ENCODE measurements at regions not wholly inside any gene's neighbourhood (a gene's known extent, or its start where the extent isn't known, plus 50 kb on each side); places are given as distances from the start of the nearest gene placed in this dataset.

- Histone ChIP-seq H3K9me3 (replicated peaks; ENCODE audit: control insufficient read depth, insufficient read depth, low read depth, low read length) (no peaks in the 10 kb centered on the region), H3K4me2 (ENCODE audit: insufficient read depth, low read length) (no peak overlapping the region), H3K9me1 (ENCODE audit: control insufficient read depth, insufficient read depth, low read length) (no peaks in the 10 kb centered on the region), H3K9ac (ENCODE audit: insufficient read depth in 1 of 2, low read depth in 2 of 2, low read length in 2 of 2) (no peak overlapping the region), H3K36me3 (ENCODE audit: control insufficient read depth, insufficient read depth, low read length) (no peaks in the 10 kb centered on the region), H3K4me1 (replicated peaks in 1 of 2; ENCODE audit: control insufficient read depth in 2 of 2, insufficient read depth in 2 of 2, low read length in 2 of 2) (no peaks in the 10 kb centered on the region), H2AFZ (ENCODE audit: low read depth, low read length) (no peak overlapping the region), H3K27me3 (ENCODE audit: control insufficient read depth in 2 of 2, insufficient read depth in 2 of 2, low read length in 2 of 2) (no peaks in the 10 kb centered on the region), H3K79me2 (ENCODE audit: control insufficient read depth, insufficient read depth, low read length) (no peaks in the 10 kb centered on the region), H3K27ac (ENCODE audit: extremely low read depth, low read depth, low read length) (no peak overlapping the region), H4K20me1 (replicated peaks; ENCODE audit: control insufficient read depth, insufficient read depth, low read length) (no peaks in the 10 kb centered on the region), H3K4me3 (no peak overlapping the region)
- no TSS peak for BruUV-seq (replicated peaks)
- ChIA-PET CTCF (ENCODE audit: low intra/inter-chr PET ratio) (no interaction called here), POLR2A (interaction anchor here (0.6 kb wide), 1 partner anchor 33 kb away, joined by 3 read pairs; no protein-coding TSS in a partner anchor)
- WGBS (ENCODE audit: insufficient coverage, low coverage, missing lambda C conversion rate), result 0% methylated on average over 1 of the region's 1 CpG
- intact Hi-C loops (cut with micrococcal nuclease), result no loop called here
- FAIRE-seq (no peak), ATAC-seq (no peak), DNase-seq (ENCODE audit: extremely low read depth in 1 of 4, low spot score in 3 of 4) (no peak)
- in situ Hi-C loops (cut with MboI), result loop anchor here (10.0 kb wide), 1 partner anchor 565 kb away; no protein-coding TSS in a partner anchor
- TF ChIP-seq ILF3 (IDR thresholded peaks at IDR 0.05; ENCODE audit: borderline replicate concordance) (no peak), ZNF699 (CRISPR knock-in tag; IDR thresholded peaks at IDR 0.05; ENCODE audit: insufficient replicate concordance) (no peak), BDP1 (IDR thresholded peaks at IDR 0.05; ENCODE audit: insufficient read depth, insufficient read length) (no peak), ZNF586 (CRISPR knock-in tag; conservative IDR thresholded peaks at IDR 0.05) (no peak), NCOR1 (IDR thresholded peaks at IDR 0.05) (no peak), ZNF707 (CRISPR knock-in tag; conservative IDR thresholded peaks at IDR 0.05) (no peak), ZNF274 (IDR thresholded peaks at IDR 0.05; ENCODE audit: borderline replicate concordance, low read depth, low read length) (no peak), NR0B1 (IDR thresholded peaks at IDR 0.05; ENCODE audit: partially characterized antibody) (no peak), ZNF134 (CRISPR knock-in tag; conservative IDR thresholded peaks at IDR 0.05) (no peak), HMGN3 (IDR thresholded peaks at IDR 0.05; ENCODE audit: borderline replicate concordance, extremely low read depth, insufficient read length, low read depth, low read length) (no peak), STAT5B (CRISPR knock-in tag; IDR thresholded peaks at IDR 0.05) (no peak), NFE2 (IDR thresholded peaks at IDR 0.05; ENCODE audit: low read depth) (no peak), ZNF324 (CRISPR knock-in tag; IDR thresholded peaks at IDR 0.05) (no peak), SETDB1 (IDR thresholded peaks at IDR 0.05; ENCODE audit: low read length) (no peak), PRDM10 (IDR thresholded peaks at IDR 0.05; ENCODE audit: partially characterized antibody) (no peak), RNF2 (IDR thresholded peaks at IDR 0.05) (no peak), PBX2 (CRISPR knock-in tag; IDR thresholded peaks at IDR 0.05; ENCODE audit: low read depth) (no peak), PBX2 (tag; conservative IDR thresholded peaks at IDR 0.05; ENCODE audit: low read depth) (no peak)
Measured at GRCh38 chr20:12869669-12870068, 139.1 kb upstream of the SPTLC3 start.
